ENCODE measurements at regions not wholly inside any gene's neighbourhood (a gene's known extent, or its start where the extent isn't known, plus 50 kb on each side); places are given as distances from the start of the nearest gene placed in this dataset.

DNA sequence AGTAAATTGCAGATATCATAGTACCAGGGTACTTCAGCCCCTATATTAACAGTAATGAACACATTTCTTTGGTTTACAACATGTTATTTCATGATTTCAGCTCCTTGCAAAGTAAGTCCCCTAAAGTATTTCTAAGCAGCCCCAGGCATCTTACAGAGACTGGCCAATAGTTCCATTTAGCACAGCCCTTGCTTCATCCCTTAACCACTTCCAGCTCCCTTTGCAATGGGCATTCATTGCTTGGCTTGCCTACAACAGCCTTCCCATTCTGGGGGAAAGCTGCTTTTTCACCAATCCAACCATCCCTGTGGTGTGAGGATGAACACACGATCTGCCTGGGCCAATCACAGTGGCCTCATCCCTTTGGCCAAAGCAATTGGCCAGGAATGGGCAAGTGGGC, 67.2 kb upstream of the XCR1 start:
- peaks cover 13 to 31% of the 10 kb centered on the region in 2 donors for H3K36me3 Mint-ChIP-seq
- Histone ChIP-seq H3K4me1 (ENCODE audit: control insufficient read depth in 1 of 2, insufficient read depth in 2 of 2, low read length in 2 of 2) (peaks cover 100% of the 10 kb centered on the region in 2 donors), H3K9me3 (replicated peaks in 1 of 2; ENCODE audit: control insufficient read depth in 1 of 2, insufficient read depth in 1 of 2, low read length in 2 of 2) (peaks cover 0 to 4% of the 10 kb centered on the region in 2 donors), H3K4me3 (replicated peaks in 1 of 3; ENCODE audit: low read depth in 2 of 3, low read length in 3 of 3) (peak overlapping the region in 1 of 3 experiments; percentile 19), H3K36me3 (replicated peaks in 1 of 2; ENCODE audit: control insufficient read depth in 1 of 2, insufficient read depth in 2 of 2, low read length in 2 of 2) (no peaks in the 10 kb centered on the region), H3K79me2 (ENCODE audit: insufficient read depth, low read length) (peaks cover 4% of the 10 kb centered on the region), H2AFZ (ENCODE audit: insufficient read depth, low read depth, low read length, poor library complexity, severe bottlenecking) (no peak overlapping the region), H3K27me3 (ENCODE audit: control insufficient read depth in 2 of 2, insufficient read depth in 2 of 2, low read length in 2 of 2) (no peaks in the 10 kb centered on the region), H3K4me2 (replicated peaks; ENCODE audit: extremely low read depth, low read length, poor library complexity, severe bottlenecking) (no peak overlapping the region), H4K20me1 (ENCODE audit: insufficient read depth, low read length) (no peaks in the 10 kb centered on the region), H3K9ac (ENCODE audit: insufficient read depth, low read length, poor library complexity, severe bottlenecking) (peak overlapping the region; percentile 66), H3K27ac (ENCODE audit: low read depth in 1 of 2, low read length in 2 of 2) (peak overlapping the region; percentile 98 to 100)
- WGBS (ENCODE audit: insufficient coverage): 91% methylated on average over 1 of the region's 1 CpG
- H3K9me3 Mint-ChIP-seq: peaks cover 0 to 9% (median 3%) of the 10 kb centered on the region in 7 donors
- peaks cover 99% of the 10 kb centered on the region for H3K4me1 Mint-ChIP-seq
- intact Hi-C loops (cut with micrococcal nuclease): no loop called here
- H3K4me3 Mint-ChIP-seq: no peak overlapping the region
- peaks cover 0 to 8% (median 4%) of the 10 kb centered on the region in 3 donors for H3K27me3 Mint-ChIP-seq (ENCODE audit: low read depth in 3 of 3)
- TF ChIP-seq CTCF (IDR thresholded peaks at IDR 0.05): no peak
- peak overlapping the region; percentile 98 to 100 (median 99) for H3K27ac Mint-ChIP-seq
- no peak for DNase-seq

DNA sequence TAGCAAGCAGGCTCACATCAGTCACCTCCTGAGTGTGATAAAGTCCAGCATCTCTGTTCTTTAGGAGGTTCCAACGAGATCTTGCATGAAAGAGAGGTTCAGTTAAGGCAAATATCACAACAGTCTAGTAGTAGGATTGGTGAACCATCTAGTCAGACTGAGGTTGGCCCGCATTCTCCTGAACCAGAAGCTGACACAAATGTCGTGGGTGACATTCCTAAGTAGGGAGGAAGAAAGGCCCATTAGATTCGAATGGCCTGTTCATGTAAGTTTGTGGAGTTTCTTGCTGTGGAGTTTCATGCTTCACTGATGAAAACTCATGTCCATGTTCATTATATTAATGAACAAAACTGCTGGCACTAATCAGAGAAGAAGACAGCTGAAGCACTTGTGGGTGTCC, 66.7 kb upstream of the XCR1 start:
- no peaks in the 10 kb centered on the region for H3K27me3 ChIP-seq (ENCODE audit: control insufficient read depth in 2 of 2, insufficient read depth in 2 of 2, low read length in 2 of 2)
- H3K9me3 ChIP-seq (replicated peaks in 1 of 2; ENCODE audit: control insufficient read depth in 1 of 2, insufficient read depth in 1 of 2, low read length in 2 of 2): peaks cover 0 to 4% of the 10 kb centered on the region in 2 donors
- H3K36me3 ChIP-seq (replicated peaks in 1 of 2; ENCODE audit: control insufficient read depth in 1 of 2, insufficient read depth in 2 of 2, low read length in 2 of 2): no peaks in the 10 kb centered on the region
- H2AFZ ChIP-seq (ENCODE audit: insufficient read depth, low read depth, low read length, poor library complexity, severe bottlenecking): peak overlapping the region; percentile 19
- peak overlapping the region; percentile 98 to 100 for H3K27ac ChIP-seq (ENCODE audit: low read depth in 1 of 2, low read length in 2 of 2)
- H3K4me1 ChIP-seq (ENCODE audit: control insufficient read depth in 1 of 2, insufficient read depth in 2 of 2, low read length in 2 of 2): peaks cover 98 to 99% of the 10 kb centered on the region in 2 donors
- 90% methylated on average over 3 of the region's 4 CpGs for WGBS (ENCODE audit: insufficient coverage)
- H3K79me2 ChIP-seq (ENCODE audit: insufficient read depth, low read length): no peaks in the 10 kb centered on the region
- intact Hi-C loops (cut with micrococcal nuclease): no loop called here
- no peak overlapping the region for H3K4me2 ChIP-seq (replicated peaks; ENCODE audit: extremely low read depth, low read length, poor library complexity, severe bottlenecking)
- DNase-seq: no peak
- H4K20me1 ChIP-seq (ENCODE audit: insufficient read depth, low read length): no peaks in the 10 kb centered on the region
- TF ChIP-seq CTCF (IDR thresholded peaks at IDR 0.05): no peak
- peak overlapping the region in 1 of 3 experiments; percentile 1 for H3K4me3 ChIP-seq (replicated peaks in 1 of 3; ENCODE audit: low read depth in 2 of 3, low read length in 3 of 3)
- H3K9ac ChIP-seq (ENCODE audit: insufficient read depth, low read length, poor library complexity, severe bottlenecking): no peak overlapping the region
- peak overlapping the region; percentile 98 to 100 (median 99) for H3K27ac Mint-ChIP-seq
- peaks cover 99% of the 10 kb centered on the region for H3K4me1 Mint-ChIP-seq
- H3K9me3 Mint-ChIP-seq: peaks cover 0 to 10% (median 3%) of the 10 kb centered on the region in 7 donors
- H3K36me3 Mint-ChIP-seq: peaks cover 15 to 28% of the 10 kb centered on the region in 2 donors
- no peak overlapping the region for H3K4me3 Mint-ChIP-seq
- H3K27me3 Mint-ChIP-seq (ENCODE audit: low read depth in 3 of 3): peaks cover 0 to 8% (median 4%) of the 10 kb centered on the region in 3 donors

Data from CD14-positive monocyte (primary cell).